ENCODE measurements at regions not wholly inside any gene's neighbourhood (a gene's known extent, or its start where the extent isn't known, plus 50 kb on each side); places are given as distances from the start of the nearest gene placed in this dataset.
"Not testable (repeated sequence)": the region's sequence is repeated elsewhere in the genome, so short reads cannot be mapped to it uniquely, and the experiment has no call there.

DNA sequence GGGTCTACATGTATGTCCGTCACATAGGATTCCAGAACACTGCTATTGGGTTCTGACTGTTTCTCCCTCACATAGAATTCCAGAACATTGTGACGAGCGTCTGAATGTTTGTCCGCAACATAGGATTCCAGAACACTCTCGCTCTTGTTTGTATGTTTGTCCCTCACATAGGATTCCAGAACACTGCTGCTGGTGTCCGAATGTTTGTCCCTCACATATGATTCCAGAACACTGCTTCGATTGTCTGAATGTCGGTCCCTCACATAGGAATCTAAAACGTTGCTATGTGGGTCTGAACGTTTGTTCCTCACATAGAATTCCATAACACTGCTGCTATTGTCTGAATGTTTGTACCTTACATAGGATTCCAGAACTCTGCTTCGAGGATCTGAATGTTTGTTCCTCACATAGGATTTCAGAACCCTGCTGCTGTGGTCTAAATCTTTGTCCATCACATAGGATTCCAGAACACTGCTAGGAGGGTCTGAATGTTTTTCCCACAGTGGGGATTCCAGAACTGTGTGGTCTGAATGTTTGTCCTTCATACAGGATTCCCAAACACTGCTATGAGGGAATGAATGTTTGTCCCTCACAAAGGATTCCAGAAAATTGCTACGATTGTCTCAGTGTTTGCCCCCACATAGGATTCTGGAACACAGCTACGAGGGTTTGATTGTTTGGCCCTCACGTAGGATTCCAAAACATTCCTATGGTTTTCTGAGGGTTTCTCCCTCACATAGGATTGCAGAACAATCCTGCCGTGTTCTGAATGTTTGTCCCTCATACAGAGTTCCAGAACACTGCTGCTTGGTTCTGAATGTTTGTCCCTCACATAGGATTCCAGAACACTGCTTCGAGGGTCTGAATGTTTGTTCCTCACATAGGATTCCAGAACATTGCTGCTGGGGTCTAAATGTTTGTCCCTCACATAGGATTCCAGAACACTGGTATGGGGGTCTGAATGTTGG lies 220.5 kb downstream of the FOXD4L6 start (continued):
- TF ChIP-seq, protein P1, sequence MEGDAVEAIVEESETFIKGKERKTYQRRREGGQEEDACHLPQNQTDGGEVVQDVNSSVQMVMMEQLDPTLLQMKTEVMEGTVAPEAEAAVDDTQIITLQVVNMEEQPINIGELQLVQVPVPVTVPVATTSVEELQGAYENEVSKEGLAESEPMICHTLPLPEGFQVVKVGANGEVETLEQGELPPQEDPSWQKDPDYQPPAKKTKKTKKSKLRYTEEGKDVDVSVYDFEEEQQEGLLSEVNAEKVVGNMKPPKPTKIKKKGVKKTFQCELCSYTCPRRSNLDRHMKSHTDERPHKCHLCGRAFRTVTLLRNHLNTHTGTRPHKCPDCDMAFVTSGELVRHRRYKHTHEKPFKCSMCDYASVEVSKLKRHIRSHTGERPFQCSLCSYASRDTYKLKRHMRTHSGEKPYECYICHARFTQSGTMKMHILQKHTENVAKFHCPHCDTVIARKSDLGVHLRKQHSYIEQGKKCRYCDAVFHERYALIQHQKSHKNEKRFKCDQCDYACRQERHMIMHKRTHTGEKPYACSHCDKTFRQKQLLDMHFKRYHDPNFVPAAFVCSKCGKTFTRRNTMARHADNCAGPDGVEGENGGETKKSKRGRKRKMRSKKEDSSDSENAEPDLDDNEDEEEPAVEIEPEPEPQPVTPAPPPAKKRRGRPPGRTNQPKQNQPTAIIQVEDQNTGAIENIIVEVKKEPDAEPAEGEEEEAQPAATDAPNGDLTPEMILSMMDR (conservative IDR thresholded peaks at IDR 0.05; ENCODE audit: low read depth in 2 of 2): no peak
- TF ChIP-seq, protein P2, sequence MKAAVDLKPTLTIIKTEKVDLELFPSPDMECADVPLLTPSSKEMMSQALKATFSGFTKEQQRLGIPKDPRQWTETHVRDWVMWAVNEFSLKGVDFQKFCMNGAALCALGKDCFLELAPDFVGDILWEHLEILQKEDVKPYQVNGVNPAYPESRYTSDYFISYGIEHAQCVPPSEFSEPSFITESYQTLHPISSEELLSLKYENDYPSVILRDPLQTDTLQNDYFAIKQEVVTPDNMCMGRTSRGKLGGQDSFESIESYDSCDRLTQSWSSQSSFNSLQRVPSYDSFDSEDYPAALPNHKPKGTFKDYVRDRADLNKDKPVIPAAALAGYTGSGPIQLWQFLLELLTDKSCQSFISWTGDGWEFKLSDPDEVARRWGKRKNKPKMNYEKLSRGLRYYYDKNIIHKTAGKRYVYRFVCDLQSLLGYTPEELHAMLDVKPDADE (IDR thresholded peaks at IDR 0.05): no peak
- no peak for TF ChIP-seq EZH2phosphoT487 (IDR thresholded peaks at IDR 0.05; ENCODE audit: unreplicated experiment)
- TF ChIP-seq, protein P3, sequence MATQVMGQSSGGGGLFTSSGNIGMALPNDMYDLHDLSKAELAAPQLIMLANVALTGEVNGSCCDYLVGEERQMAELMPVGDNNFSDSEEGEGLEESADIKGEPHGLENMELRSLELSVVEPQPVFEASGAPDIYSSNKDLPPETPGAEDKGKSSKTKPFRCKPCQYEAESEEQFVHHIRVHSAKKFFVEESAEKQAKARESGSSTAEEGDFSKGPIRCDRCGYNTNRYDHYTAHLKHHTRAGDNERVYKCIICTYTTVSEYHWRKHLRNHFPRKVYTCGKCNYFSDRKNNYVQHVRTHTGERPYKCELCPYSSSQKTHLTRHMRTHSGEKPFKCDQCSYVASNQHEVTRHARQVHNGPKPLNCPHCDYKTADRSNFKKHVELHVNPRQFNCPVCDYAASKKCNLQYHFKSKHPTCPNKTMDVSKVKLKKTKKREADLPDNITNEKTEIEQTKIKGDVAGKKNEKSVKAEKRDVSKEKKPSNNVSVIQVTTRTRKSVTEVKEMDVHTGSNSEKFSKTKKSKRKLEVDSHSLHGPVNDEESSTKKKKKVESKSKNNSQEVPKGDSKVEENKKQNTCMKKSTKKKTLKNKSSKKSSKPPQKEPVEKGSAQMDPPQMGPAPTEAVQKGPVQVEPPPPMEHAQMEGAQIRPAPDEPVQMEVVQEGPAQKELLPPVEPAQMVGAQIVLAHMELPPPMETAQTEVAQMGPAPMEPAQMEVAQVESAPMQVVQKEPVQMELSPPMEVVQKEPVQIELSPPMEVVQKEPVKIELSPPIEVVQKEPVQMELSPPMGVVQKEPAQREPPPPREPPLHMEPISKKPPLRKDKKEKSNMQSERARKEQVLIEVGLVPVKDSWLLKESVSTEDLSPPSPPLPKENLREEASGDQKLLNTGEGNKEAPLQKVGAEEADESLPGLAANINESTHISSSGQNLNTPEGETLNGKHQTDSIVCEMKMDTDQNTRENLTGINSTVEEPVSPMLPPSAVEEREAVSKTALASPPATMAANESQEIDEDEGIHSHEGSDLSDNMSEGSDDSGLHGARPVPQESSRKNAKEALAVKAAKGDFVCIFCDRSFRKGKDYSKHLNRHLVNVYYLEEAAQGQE (IDR thresholded peaks at IDR 0.05; ENCODE audit: unreplicated experiment): no peak

DNA sequence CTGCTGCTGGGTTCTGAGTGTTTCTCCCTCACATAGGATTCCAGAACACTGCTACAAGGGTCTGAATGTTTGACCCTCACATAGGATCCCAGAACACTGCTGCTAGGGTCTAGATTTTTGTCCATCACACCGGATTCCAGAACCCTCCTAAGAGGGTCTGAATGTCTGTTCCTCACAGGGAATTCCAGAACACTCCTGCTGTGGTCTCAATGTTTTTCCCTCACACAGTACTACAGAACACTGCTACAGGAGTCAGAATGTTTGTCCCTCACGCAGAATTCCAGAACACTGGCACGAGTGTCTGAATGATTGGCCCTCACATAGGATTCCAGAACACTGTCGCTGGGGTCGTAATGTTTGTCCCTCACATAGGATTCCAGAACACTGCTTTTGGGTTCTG lies 221.6 kb downstream of the FOXD4L6 start:
- H3K4me3 ChIP-seq; H3K9me2 ChIP-seq (ENCODE audit: insufficient read depth); H2AFZ ChIP-seq; H3K27ac Mint-ChIP-seq; H3K4me3 Mint-ChIP-seq; DNase-seq (ENCODE audit: low spot score); H4K20me1 ChIP-seq (replicated peaks; ENCODE audit: insufficient read depth); H3K27ac ChIP-seq (ENCODE audit: low read depth); H3K36me3 ChIP-seq (ENCODE audit: insufficient read depth); H3F3A ChIP-seq (replicated peaks; ENCODE audit: low read depth); H3K4me1 ChIP-seq (ENCODE audit: insufficient read depth); H3K79me2 ChIP-seq (replicated peaks; ENCODE audit: insufficient read depth); ATAC-seq; H3K4me2 ChIP-seq; H3K4me1 Mint-ChIP-seq: not testable (repeated sequence)
- Mint-ChIP-seq H3K36me3 (ENCODE audit: low read depth) (peaks cover 74% of the 10 kb centered on the region), H3K27me3 (ENCODE audit: insufficient read depth, low read depth, poor library complexity) (peaks cover 99% of the 10 kb centered on the region), H3K9me3 (peaks cover 100% of the 10 kb centered on the region)
- H3K27me3 ChIP-seq (ENCODE audit: insufficient read depth): peaks cover 100% of the 10 kb centered on the region

DNA sequence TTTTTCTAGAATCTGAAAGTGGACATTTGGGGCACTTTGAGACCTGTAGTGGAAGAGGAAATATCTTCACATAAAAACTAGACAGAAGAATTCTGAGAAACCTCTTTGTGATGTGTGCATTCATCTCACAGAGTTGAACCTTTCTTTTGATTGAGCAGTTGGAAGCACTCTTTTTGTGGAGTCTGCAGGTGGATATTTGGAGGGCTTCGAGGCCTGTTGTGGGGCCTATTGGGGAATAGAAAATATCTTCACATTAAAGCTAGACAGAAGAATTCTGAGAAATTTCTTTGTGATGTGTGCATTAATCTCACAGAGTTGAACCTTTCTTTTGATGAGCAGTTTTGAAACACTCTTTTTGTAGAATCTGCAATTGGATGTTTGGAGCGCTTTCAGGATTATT lies 236.2 kb downstream of the FOXD4L6 start:
- H3K4me3 Mint-ChIP-seq; H3K27ac Mint-ChIP-seq; H4K20me1 ChIP-seq (replicated peaks; ENCODE audit: insufficient read depth); H3K4me3 ChIP-seq; H2AFZ ChIP-seq; DNase-seq (ENCODE audit: low spot score); H3K4me1 ChIP-seq (ENCODE audit: insufficient read depth); H3K79me2 ChIP-seq (replicated peaks; ENCODE audit: insufficient read depth); H3K4me1 Mint-ChIP-seq; H3K4me2 ChIP-seq; H3K9me2 ChIP-seq (ENCODE audit: insufficient read depth); H3K27ac ChIP-seq (ENCODE audit: low read depth); ATAC-seq; H3F3A ChIP-seq (replicated peaks; ENCODE audit: low read depth): not testable (repeated sequence)
- H3K9me3 Mint-ChIP-seq: peaks cover 100% of the 10 kb centered on the region
- peaks cover 45% of the 10 kb centered on the region; the same call in 2 of the 3 replicates for H3K36me3 Mint-ChIP-seq (ENCODE audit: low read depth)
- peaks cover 97% of the 10 kb centered on the region for H3K27me3 Mint-ChIP-seq (ENCODE audit: insufficient read depth, low read depth, poor library complexity)
- peaks cover 100% of the 10 kb centered on the region for H3K27me3 ChIP-seq (ENCODE audit: insufficient read depth)
- peaks cover 20% of the 10 kb centered on the region for H3K36me3 ChIP-seq (ENCODE audit: insufficient read depth)

DNA sequence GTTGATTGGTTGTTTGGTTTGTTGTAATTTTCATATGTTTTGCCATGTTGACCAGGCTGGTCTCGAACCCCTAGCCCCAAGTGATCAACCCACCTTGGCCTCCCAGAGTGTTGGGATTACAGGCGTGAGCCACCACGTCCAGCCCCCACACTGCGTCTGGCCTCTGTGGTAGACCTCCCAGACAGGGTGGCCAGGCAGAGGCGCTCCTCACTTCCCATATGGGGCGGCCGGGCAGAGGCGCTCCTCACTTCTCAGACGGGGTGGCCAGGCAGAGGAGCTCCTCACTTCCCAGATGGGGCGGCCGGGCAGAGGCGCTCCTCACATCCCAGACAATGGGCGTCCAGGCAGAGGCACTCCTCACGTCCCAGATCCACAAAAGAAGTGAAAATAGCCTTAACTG lies 242.6 kb downstream of the FOXD4L6 start:
- not testable (repeated sequence) for H3K27ac Mint-ChIP-seq; H3K79me2 ChIP-seq (replicated peaks; ENCODE audit: insufficient read depth); H3K9me2 ChIP-seq (ENCODE audit: insufficient read depth); H3F3A ChIP-seq (replicated peaks; ENCODE audit: low read depth); H3K27ac ChIP-seq (ENCODE audit: low read depth); H3K4me1 Mint-ChIP-seq; DNase-seq (ENCODE audit: low spot score); ATAC-seq; H4K20me1 ChIP-seq (replicated peaks; ENCODE audit: insufficient read depth); H3K4me2 ChIP-seq; H2AFZ ChIP-seq; H3K4me3 Mint-ChIP-seq; H3K4me1 ChIP-seq (ENCODE audit: insufficient read depth); H3K4me3 ChIP-seq
- Histone ChIP-seq H3K36me3 (ENCODE audit: insufficient read depth) (peaks cover 24% of the 10 kb centered on the region), H3K27me3 (ENCODE audit: insufficient read depth) (peaks cover 92% of the 10 kb centered on the region)
- Mint-ChIP-seq H3K9me3 (peaks cover 99% of the 10 kb centered on the region), H3K27me3 (ENCODE audit: insufficient read depth, low read depth, poor library complexity) (peaks cover 94% of the 10 kb centered on the region), H3K36me3 (ENCODE audit: low read depth) (peaks cover 66% of the 10 kb centered on the region)

DNA sequence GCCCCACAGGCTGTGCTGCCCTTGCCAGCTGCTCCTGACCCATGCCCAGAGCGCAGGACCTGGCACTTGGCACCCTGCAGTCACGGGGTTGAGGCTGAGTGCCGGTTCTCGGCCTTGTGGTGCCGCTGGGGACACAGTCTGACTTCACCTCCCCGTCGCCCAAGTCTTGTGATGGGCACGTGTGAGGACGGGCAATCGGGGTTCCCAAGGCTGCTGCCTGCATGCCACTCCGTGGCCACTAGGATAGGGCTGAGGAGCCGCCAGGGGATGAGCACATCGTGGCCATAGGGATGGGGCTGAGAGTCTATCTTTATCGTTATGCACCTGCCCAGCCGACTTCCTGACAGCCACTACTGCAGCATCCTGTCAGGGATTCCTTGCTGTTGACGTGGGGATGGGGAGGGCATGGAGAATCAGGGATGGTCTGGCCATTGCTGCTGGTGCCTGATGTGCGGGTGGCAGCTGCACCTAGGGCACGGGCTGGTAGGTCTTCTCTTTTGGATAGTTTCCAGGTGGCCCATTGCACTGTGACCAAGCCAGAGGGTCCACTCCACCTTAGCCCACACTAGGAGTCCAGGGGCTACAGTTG lies 243.5 kb downstream of the FOXD4L6 start:
- peaks cover 95% of the 10 kb centered on the region for H3K27me3 Mint-ChIP-seq (ENCODE audit: insufficient read depth, low read depth, poor library complexity)

More for the DNA sequence above, 243.5 kb downstream of the FOXD4L6 start:
- H3K27ac ChIP-seq (ENCODE audit: low read depth); H3K79me2 ChIP-seq (replicated peaks; ENCODE audit: insufficient read depth); DNase-seq (ENCODE audit: low spot score); H3K4me2 ChIP-seq; H3K9me2 ChIP-seq (ENCODE audit: insufficient read depth); H3K4me3 ChIP-seq; H3K4me1 Mint-ChIP-seq; H3K4me1 ChIP-seq (ENCODE audit: insufficient read depth); H4K20me1 ChIP-seq (replicated peaks; ENCODE audit: insufficient read depth); H3K27ac Mint-ChIP-seq; ATAC-seq; H3K4me3 Mint-ChIP-seq; H2AFZ ChIP-seq; H3F3A ChIP-seq (replicated peaks; ENCODE audit: low read depth): not testable (repeated sequence)
- H3K27me3 ChIP-seq (ENCODE audit: insufficient read depth): peaks cover 92% of the 10 kb centered on the region
- Mint-ChIP-seq H3K36me3 (ENCODE audit: low read depth) (peaks cover 70% of the 10 kb centered on the region), H3K9me3 (peaks cover 99% of the 10 kb centered on the region)
- peaks cover 28% of the 10 kb centered on the region for H3K36me3 ChIP-seq (ENCODE audit: insufficient read depth)
